Right cardiac atrium (tissue), 5 donors: ENCODE measurements at regions not wholly inside any gene's neighbourhood (a gene's known extent, or its start where the extent isn't known, plus 50 kb on each side); places are given as distances from the start of the nearest gene placed in this dataset.
"Not testable (repeated sequence)": the region's sequence is repeated elsewhere in the genome, so short reads cannot be mapped to it uniquely, and the experiment has no call there.

Experiments
- ATAC-seq, 2 donors: fragments of 200-7000 bp; cut with Tn5 transposase; one replicate each; pipeline versions ENCODE4 v1.8.0 to v1.9.1; 2020; ENCODE audit warnings: moderate library complexity in 2 of 2, mild to moderate bottlenecking in 1 of 2
- DNase-seq, 3 donors: peaks; one replicate each; pipeline ENCODE4 v3.0.0-alpha.2; 2020
- H3K27ac ChIP-seq: one replicate; pipeline ENCODE4 v1.5.1; 2013; ENCODE audit warnings: mild to moderate bottlenecking, low read length, control low read depth, moderate library complexity
- H3K27me3 ChIP-seq: one replicate; pipeline ENCODE4 v1.6.1; 2013; ENCODE audit not compliant: control insufficient read depth, insufficient read depth
- H3K4me1 ChIP-seq: one replicate; pipeline ENCODE4 v1.6.1; 2013; ENCODE audit warnings: low read length; ENCODE audit not compliant: control insufficient read depth, insufficient read depth
- H3K4me3 ChIP-seq: one replicate; pipeline ENCODE4 v1.5.1; 2013; ENCODE audit warnings: low read length, control low read depth
- H3K9me3 ChIP-seq: one replicate; pipeline ENCODE4 v1.6.1; 2013; ENCODE audit warnings: low read length; ENCODE audit not compliant: control insufficient read depth
- WGBS: extraction: QIAGEN DNeasy Blood & Tissue Kit; methylation state at CpG from one replicate; pipeline ENCODE4 v1.1.7; 2013; 5-methylcytosine and 5-hydroxymethylcytosine counted together
- intact Hi-C, 4 donors: fragments of 100-400 bp; cut with DNase I; formaldehyde crosslinking; loops; one replicate each; pipeline versions ENCODE4 v1.11.0 to v1.14.0; 2022 to 2023
- donor health status: healthy with polysubstance abuse.
- donor health status: DM: no; HTN: yes; CAD: no.
- donor health status: DM: no; HTN: no; CAD: no.
- donor health status: DM: no; HTN: yes; CAD: no; lungs with severe emphysema.
- donor health status: DM: yes; HTN: yes; CAD: no.

DNA sequence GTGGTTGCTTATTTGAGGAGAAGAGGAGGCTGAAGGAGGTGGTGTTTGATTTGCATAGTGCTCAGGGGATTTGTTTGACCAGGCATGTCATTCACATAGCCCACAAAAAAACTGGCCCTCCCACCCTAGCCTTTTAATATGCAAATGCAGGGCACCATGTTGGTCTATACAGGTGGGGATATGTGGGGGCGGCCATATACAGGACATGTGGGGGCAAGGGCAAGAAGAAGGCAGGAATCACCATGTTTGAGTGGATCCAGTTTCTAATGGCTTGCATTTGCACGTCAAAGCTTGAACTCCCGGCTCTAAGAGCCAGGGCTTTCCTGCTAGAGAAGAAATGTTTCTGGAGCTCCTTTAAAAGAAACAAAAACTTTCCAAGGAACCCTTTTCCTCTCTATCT lies 541.0 kb downstream of the ZWINT start:
- DNase-seq (peak in 1 of 3 donors; percentile 2), ATAC-seq (no peak)
- WGBS: 80% methylated on average over 3 of the region's 3 CpGs
- H3K27ac ChIP-seq: no peak overlapping the region
- no peaks in the 10 kb centered on the region for H3K9me3 ChIP-seq
- intact Hi-C loops: no loop called here
- no peaks in the 10 kb centered on the region for H3K4me1 ChIP-seq
- H3K27me3 ChIP-seq: no peaks in the 10 kb centered on the region
- no peak overlapping the region for H3K4me3 ChIP-seq

GRCh38 chr10:55813451-55814170 lies 547.4 kb downstream of the ZWINT start:
- Histone ChIP-seq H3K27ac (no peak overlapping the region), H3K4me3 (no peak overlapping the region), H3K9me3 (no peaks in the 10 kb centered on the region), H3K27me3 (no peaks in the 10 kb centered on the region), H3K4me1 (no peaks in the 10 kb centered on the region)
- WGBS: 56% methylated on average over 4 of the region's 4 CpGs
- intact Hi-C loops: no loop called here
- DNase-seq (no peak), ATAC-seq (no peak)

- ATAC-seq: no peak
Measured at GRCh38 chr10:55803055-55803454, 558.0 kb downstream of the ZWINT start.

DNA sequence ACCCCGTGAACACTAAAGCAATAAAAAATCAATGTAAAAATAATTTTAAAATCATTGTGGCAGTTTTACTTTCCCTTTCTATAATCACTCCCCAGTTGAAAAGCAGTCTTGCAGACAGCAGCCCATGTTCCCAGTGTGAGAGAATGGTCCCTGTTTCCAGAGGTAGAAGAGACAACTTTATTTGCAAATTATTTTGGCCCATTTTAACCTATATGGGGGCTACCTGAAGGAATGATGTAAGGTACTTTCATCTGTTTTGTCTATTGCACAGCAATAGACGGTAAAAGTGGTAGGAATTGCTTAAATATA lies 559.8 kb downstream of the ZWINT start:
- H3K4me3 ChIP-seq: no peak overlapping the region
- ATAC-seq: no peak
- H3K27me3 ChIP-seq: no peaks in the 10 kb centered on the region
- intact Hi-C loops: no loop called here
- no peaks in the 10 kb centered on the region for H3K9me3 ChIP-seq
- no peaks in the 10 kb centered on the region for H3K4me1 ChIP-seq
- DNase-seq: no peak
- no peak overlapping the region for H3K27ac ChIP-seq
- WGBS: 82% methylated on average over 2 of the region's 2 CpGs

More at GRCh38 chr10:55803055-55803454, 558.0 kb downstream of the ZWINT start:
- Histone ChIP-seq H3K9me3 (no peaks in the 10 kb centered on the region), H3K4me3 (no peak overlapping the region), H3K4me1 (no peaks in the 10 kb centered on the region), H3K27ac (no peak overlapping the region), H3K27me3 (no peaks in the 10 kb centered on the region)
- intact Hi-C loops: no loop called here
- no peak for DNase-seq

DNA sequence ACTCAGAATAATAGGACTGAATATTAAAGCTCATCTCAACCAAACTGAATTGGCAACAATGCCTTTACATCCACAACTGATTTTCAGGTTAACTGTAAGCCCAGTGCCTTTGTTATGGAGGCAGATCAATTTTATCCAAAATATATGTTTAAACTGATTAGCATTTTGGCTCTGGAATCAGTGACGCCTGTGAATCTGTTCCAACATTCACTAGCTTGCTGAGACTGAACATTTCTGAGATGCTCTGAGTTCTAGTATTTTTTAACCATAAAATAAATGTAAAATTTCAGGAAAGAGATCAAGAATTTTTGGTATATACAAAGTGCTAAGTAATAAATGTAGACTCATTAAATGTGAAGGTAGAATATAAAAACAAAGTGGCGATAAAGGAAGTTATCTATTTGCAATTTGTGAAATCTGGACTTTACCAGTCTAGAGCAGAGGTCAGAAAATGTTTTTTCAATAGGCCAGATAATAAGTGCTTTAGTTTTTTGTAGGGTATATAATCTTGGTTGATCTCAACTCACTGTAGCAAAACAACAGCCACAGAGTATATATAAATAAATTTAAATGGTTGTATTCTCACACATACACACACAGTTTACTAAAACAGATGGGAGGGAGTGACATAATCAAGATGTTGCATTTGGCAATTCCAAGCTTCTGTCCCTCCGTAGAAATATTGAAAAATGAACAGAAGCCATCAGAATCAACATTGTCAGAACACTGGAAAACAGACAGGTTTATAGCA lies 560.3 kb downstream of the ZWINT start:
- 76% methylated on average over 3 of the region's 3 CpGs for WGBS
- Histone ChIP-seq H3K4me1 (no peaks in the 10 kb centered on the region), H3K9me3 (no peaks in the 10 kb centered on the region), H3K27ac (no peak overlapping the region), H3K27me3 (no peaks in the 10 kb centered on the region), H3K4me3 (no peak overlapping the region)
- intact Hi-C loops: no loop called here
- ATAC-seq: no peak
- no peak for DNase-seq

DNA sequence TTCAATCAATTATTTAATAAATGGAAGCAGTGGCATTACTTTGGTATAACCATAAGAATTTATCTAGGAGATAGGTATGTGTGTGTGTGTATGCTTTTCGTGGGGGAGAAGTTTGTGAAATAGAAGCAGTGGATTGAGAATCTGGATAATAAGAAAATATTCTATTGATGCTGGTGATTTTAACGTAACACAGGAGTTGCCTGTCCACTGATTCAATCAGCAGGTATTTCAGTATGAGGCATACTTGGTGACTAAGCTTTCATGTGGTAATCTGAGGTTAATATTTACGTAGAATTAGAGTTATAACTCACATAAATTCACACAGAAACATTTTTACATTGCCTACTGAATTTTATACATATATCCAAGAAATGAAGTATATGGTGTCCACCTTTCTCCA lies 568.0 kb downstream of the ZWINT start:
- no peak overlapping the region for H3K4me3 ChIP-seq
- 66% methylated on average over 3 of the region's 3 CpGs for WGBS
- DNase-seq: no peak
- no peaks in the 10 kb centered on the region for H3K27me3 ChIP-seq
- no peak overlapping the region for H3K27ac ChIP-seq
- no peaks in the 10 kb centered on the region for H3K9me3 ChIP-seq
- ATAC-seq: no peak
- no peaks in the 10 kb centered on the region for H3K4me1 ChIP-seq
- intact Hi-C loops: no loop called here

DNA sequence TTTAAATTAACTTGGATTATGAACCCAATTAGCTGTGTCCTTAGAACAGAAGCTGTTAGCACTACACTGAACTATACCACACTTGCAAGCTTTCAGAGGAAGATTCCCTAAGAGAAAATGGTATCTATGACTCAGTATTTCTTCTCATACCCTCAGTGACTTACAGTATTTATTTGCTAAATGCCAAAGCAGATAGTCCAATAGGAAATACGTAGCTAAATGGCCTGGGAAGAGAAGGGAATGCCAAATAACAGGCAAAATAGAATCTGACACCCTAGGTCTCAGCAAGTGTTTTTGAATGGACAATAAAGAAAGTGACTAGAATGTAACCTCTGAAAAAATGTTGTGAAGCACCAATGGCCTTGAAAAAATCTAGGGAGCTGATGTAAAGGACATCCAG lies 570.8 kb downstream of the ZWINT start:
- WGBS: 41% methylated on average over 1 of the region's 1 CpG
- DNase-seq, H3K4me3 ChIP-seq, ATAC-seq, H3K9me3 ChIP-seq, H3K4me1 ChIP-seq, intact Hi-C loops, H3K27ac ChIP-seq, H3K27me3 ChIP-seq: not testable (repeated sequence)

DNA sequence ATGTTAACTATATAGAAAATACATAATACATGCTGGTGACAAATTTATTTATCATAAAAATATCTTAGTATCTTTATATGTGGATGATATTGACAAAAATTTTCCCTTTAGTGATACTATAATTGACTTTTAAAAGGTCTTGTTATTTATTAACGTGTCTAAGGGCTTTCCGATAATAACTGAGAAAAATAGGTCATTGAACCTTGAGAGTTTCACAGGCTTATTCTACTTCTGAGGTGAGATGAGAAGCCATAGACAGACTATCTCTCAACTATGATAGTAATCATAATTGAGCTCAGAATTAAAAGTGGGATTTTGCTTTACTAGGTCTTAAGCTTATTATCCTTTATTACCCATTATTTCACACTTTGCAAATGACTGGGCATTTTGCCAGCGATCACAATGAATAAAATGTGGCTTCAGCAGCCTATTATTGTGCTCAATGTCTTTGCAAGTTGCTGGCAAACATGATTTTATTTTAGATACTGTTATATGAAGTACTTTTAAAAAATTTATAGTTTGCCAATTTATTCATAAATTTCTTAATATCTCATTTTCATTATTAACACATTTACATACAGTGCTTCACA lies 574.5 kb downstream of the ZWINT start:
- 79% methylated on average over 3 of the region's 3 CpGs for WGBS
- no peak for ATAC-seq
- Histone ChIP-seq H3K4me3 (no peak overlapping the region), H3K27me3 (no peaks in the 10 kb centered on the region), H3K9me3 (no peaks in the 10 kb centered on the region), H3K4me1 (no peaks in the 10 kb centered on the region), H3K27ac (no peak overlapping the region)
- intact Hi-C loops: no loop called here
- no peak for DNase-seq

GRCh38 chr10:55782181-55782580 lies 578.9 kb downstream of the ZWINT start:
- WGBS: 79% methylated on average over 4 of the region's 4 CpGs
- ATAC-seq: no peak

DNA sequence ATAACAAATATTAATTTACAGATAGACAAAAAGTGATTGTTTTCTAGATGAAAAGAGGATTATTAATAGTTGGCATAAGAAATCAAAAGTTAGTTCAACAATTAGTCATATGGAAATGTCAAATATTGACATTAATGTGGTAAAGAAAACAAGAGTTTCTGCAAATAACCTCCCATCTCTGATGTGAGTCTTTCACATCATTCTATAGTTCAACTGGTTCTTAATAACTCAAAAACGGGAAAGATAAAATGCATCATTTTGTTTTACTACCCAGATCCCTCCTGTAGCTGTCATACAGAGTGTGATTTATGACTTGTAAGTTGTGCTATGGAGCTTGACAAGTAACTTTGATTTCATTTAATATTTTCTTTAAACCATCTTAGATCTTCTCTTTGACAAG lies 594.8 kb downstream of the ZWINT start:
- 50% methylated on average over 1 of the region's 1 CpG for WGBS
- Histone ChIP-seq H3K27me3 (no peaks in the 10 kb centered on the region), H3K27ac (no peak overlapping the region), H3K9me3 (no peaks in the 10 kb centered on the region), H3K4me3 (no peak overlapping the region), H3K4me1 (no peaks in the 10 kb centered on the region)
- ATAC-seq (no peak), DNase-seq (no peak)
- intact Hi-C loops: no loop called here

More at GRCh38 chr10:55782181-55782580, 578.9 kb downstream of the ZWINT start:
- Histone ChIP-seq H3K27me3 (no peaks in the 10 kb centered on the region), H3K4me3 (no peak overlapping the region), H3K9me3 (no peaks in the 10 kb centered on the region), H3K4me1 (no peaks in the 10 kb centered on the region), H3K27ac (no peak overlapping the region)
- DNase-seq: no peak
- intact Hi-C loops: no loop called here

DNA sequence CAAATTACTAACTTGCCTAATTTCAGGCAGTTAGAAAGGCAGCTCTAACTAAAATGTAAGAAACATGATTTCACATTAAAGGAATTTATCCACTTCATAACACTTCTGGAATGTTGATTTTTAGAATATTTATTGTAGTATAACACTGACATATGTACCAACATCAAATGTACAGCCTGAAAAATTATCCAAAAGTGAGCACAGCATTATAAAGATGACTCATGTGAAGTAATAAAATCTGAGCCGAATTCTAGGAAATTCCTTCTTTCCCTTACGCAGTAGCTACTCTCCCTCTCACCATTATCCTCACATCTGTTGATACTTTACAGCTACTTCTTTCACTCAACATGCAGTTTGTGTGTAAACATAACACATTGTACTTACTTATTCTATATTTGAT lies 610.6 kb downstream of the ZWINT start:
- H3K4me3 ChIP-seq: no peak overlapping the region
- intact Hi-C loops: no loop called here
- no peaks in the 10 kb centered on the region for H3K9me3 ChIP-seq
- 66% methylated on average over 2 of the region's 2 CpGs for WGBS
- no peak overlapping the region for H3K27ac ChIP-seq
- H3K4me1 ChIP-seq: no peaks in the 10 kb centered on the region
- no peaks in the 10 kb centered on the region for H3K27me3 ChIP-seq
- ATAC-seq (no peak), DNase-seq (no peak)
